SK-N-SH (cell line): ENCODE measurements at regions not wholly inside any gene's neighbourhood (a gene's known extent, or its start where the extent isn't known, plus 50 kb on each side); places are given as distances from the start of the nearest gene placed in this dataset.

Experiments
- CTCF ChIA-PET: fragments of 300-600, 350-600 bp; formaldehyde crosslinking; extraction: SDS; loops from one replicate; lab custom pipeline; 2021; lab: Yijun Ruan, JAX
- POLR2A ChIA-PET: fragments of 350-600 bp; sonication (Branson Sonifier 250); formaldehyde crosslinking; extraction: SDS; loops from one replicate; lab custom pipeline; 2020; ENCODE audit warnings: antibody characterized with exemption, inconsistent platforms; lab: Yijun Ruan, JAX
- DNase-seq: peaks from one replicate; pipeline ENCODE4 v3.0.0; 2012
- H2AFZ ChIP-seq: fragments of 200-600 bp; sonication (generic); 2 replicates; pipeline ENCODE4 v1.8.1; 2016; ENCODE audit warnings: antibody characterized with exemption, mild to moderate bottlenecking, low read depth
- H3F3A ChIP-seq: fragments of 200-600 bp; sonication (generic); replicated peaks from 2 replicates; pipeline ENCODE3; 2016; ENCODE audit warnings: antibody characterized with exemption, mild to moderate bottlenecking; ENCODE audit not compliant: insufficient read depth
- H3K27ac ChIP-seq, 2 experiments: fragments of 200-500 bp in 1 of 2; fragments of 200-600 bp in 1 of 2; sonication (Bioruptor generic) in 1 of 2; sonication (generic), shearing (Covaris generic) in 1 of 2; 2 replicates each; pipeline versions ENCODE4 v1.5.1 to v1.6.1; 2014 to 2016; ENCODE audit warnings: low read depth in 2 of 2, inconsistent platforms in 1 of 2, low read length in 1 of 2, mild to moderate bottlenecking in 1 of 2, mixed read lengths in 1 of 2
- H3K27me3 ChIP-seq: fragments of 200-600 bp; sonication (generic), shearing (Covaris generic); 2 replicates; pipeline ENCODE4 v1.6.1; 2016; ENCODE audit warnings: mixed run types; ENCODE audit not compliant: insufficient read depth
- H3K36me3 ChIP-seq, 2 experiments: fragments of 200-500 bp in 1 of 2; fragments of 200-600 bp in 1 of 2; sonication (Bioruptor generic) in 1 of 2; sonication (generic) in 1 of 2; replicated peaks in 1 of 2; 2 replicates each; pipeline versions ENCODE3 to v1.5.1; 2014 to 2016; ENCODE audit warnings: low read length in 1 of 2, mild to moderate bottlenecking in 1 of 2; ENCODE audit not compliant: insufficient read depth in 2 of 2, control insufficient read depth in 1 of 2
- H3K4me1 ChIP-seq, 2 experiments: fragments of 200-500 bp in 1 of 2; fragments of 200-600 bp in 1 of 2; sonication (Bioruptor generic) in 1 of 2; sonication (generic), shearing (Covaris generic) in 1 of 2; 2 replicates each; pipeline versions ENCODE4 v1.5.1 to v1.6.1; 2014 to 2016; ENCODE audit warnings: low read depth in 1 of 2, low read length in 1 of 2, mixed run types in 1 of 2; ENCODE audit not compliant: insufficient read depth in 2 of 2, control insufficient read depth in 1 of 2
- H3K4me2 ChIP-seq: fragments of 200-600 bp; sonication (generic), shearing (Covaris generic); 2 replicates; pipeline ENCODE4 v1.6.1; 2017; ENCODE audit warnings: mixed run types
- H3K4me3 ChIP-seq, 2 experiments: fragments of 200-500 bp in 1 of 2; fragments of 200-600 bp in 1 of 2; sonication (Bioruptor generic) in 1 of 2; sonication (generic), shearing (Covaris generic) in 1 of 2; 2 replicates each; pipeline versions ENCODE4 v1.5.1 to v1.8.1; 2014 to 2016; ENCODE audit warnings: low read depth in 2 of 2, inconsistent platforms in 1 of 2, low read length in 1 of 2, mild to moderate bottlenecking in 1 of 2, mixed read lengths in 1 of 2, moderate library complexity in 1 of 2
- H3K79me2 ChIP-seq: fragments of 200-600 bp; sonication (generic); 2 replicates; pipeline ENCODE4 v1.8.1; 2017; ENCODE audit warnings: mild to moderate bottlenecking; ENCODE audit not compliant: insufficient read depth
- H3K9ac ChIP-seq: fragments of 200-600 bp; sonication (generic); 2 replicates; pipeline ENCODE4 v1.6.1; 2017; ENCODE audit warnings: mixed run types
- H3K9me2 ChIP-seq: fragments of 200-600 bp; sonication (generic); 2 replicates; pipeline ENCODE4 v1.6.1; 2017; ENCODE audit warnings: mixed run types
- H3K9me3 ChIP-seq: fragments of 200-600 bp; sonication (generic); 2 replicates; pipeline ENCODE4 v1.6.1; 2017; ENCODE audit warnings: mixed run types, mild to moderate bottlenecking, moderate library complexity
- H4K20me1 ChIP-seq: fragments of 200-600 bp; sonication (generic); 2 replicates; pipeline ENCODE4 v1.6.1; 2017; ENCODE audit warnings: mild to moderate bottlenecking, mixed run types; ENCODE audit not compliant: insufficient read depth
- CHD2 ChIP-seq: fragments of 150-350 bp; IDR thresholded peaks from 2 replicates; pipeline ENCODE4 v1.6.1; 2018; ENCODE audit warnings: low read length; ENCODE audit not compliant: partially characterized antibody
- CTCF ChIP-seq: fragments of 200-600 bp; sonication (generic); IDR thresholded peaks from 2 replicates; pipeline ENCODE4 v1.6.1; 2017; ENCODE audit warnings: antibody characterized with exemption, mild to moderate bottlenecking, moderate library complexity
- ELF1 ChIP-seq: IDR thresholded peaks from 2 replicates; pipeline ENCODE4 v1.4.0; 2012
- EZH2phosphoT487 ChIP-seq: fragments of 200-600 bp; sonication (generic); IDR thresholded peaks from 2 replicates; pipeline ENCODE4 v1.6.1; 2017; ENCODE audit warnings: low read depth, mixed run types, mild to moderate bottlenecking, antibody characterized with exemption, moderate library complexity, borderline replicate concordance
- FOSL2 ChIP-seq: IDR thresholded peaks from 2 replicates; pipeline ENCODE4 v1.4.0; 2012; ENCODE audit warnings: low read depth, mild to moderate bottlenecking, moderate library complexity, borderline replicate concordance
- FOXJ3 ChIP-seq: sonication (generic); formaldehyde crosslinking; IDR thresholded peaks from 2 replicates; pipeline ENCODE4 v1.5.1; 2020; ENCODE audit warnings: mild to moderate bottlenecking, missing genetic modification reagents
- FOXM1 ChIP-seq: IDR thresholded peaks from 2 replicates; pipeline ENCODE4 v1.4.0; 2012; ENCODE audit warnings: low read depth, mild to moderate bottlenecking
- IRF3 ChIP-seq: fragments of 150-350 bp; IDR thresholded peaks from 2 replicates; pipeline ENCODE4 v1.6.1; 2016; ENCODE audit warnings: mild to moderate bottlenecking, low read depth, low read length
- MAX ChIP-seq: IDR thresholded peaks from 2 replicates; pipeline ENCODE4 v1.4.0; 2012; ENCODE audit warnings: low read depth
- MEF2A ChIP-seq: IDR thresholded peaks from 2 replicates; pipeline ENCODE4 v1.4.0; 2012; ENCODE audit warnings: low read depth, borderline replicate concordance
- MXI1 ChIP-seq: IDR thresholded peaks from 2 replicates; pipeline ENCODE4 v1.6.1; 2012; ENCODE audit warnings: mild to moderate bottlenecking, low read depth, low read length, improper control_type of control experiment
- NRF1 ChIP-seq: IDR thresholded peaks from 2 replicates; pipeline ENCODE4 v1.6.1; 2012; ENCODE audit warnings: low read depth, mild to moderate bottlenecking, low read length
- PBX3 ChIP-seq: IDR thresholded peaks from 2 replicates; pipeline ENCODE4; 2012
- RCOR1 ChIP-seq: fragments of 150-350 bp; IDR thresholded peaks from 2 replicates; pipeline ENCODE4 v1.6.1; 2017; ENCODE audit warnings: antibody characterized with exemption, low read length
- REST ChIP-seq: IDR thresholded peaks from 2 replicates; pipeline ENCODE4 v1.6.1; 2012; ENCODE audit warnings: mild to moderate bottlenecking, low read depth, low read length, moderate library complexity
- SIN3A ChIP-seq: IDR thresholded peaks from 2 replicates; pipeline ENCODE4 v1.6.1; 2012; ENCODE audit warnings: low read depth, mild to moderate bottlenecking, low read length, moderate library complexity, borderline replicate concordance
- SMC3 ChIP-seq: IDR thresholded peaks from 2 replicates; pipeline ENCODE4 v1.6.1; 2012; ENCODE audit warnings: low read depth, low read length, improper control_type of control experiment
- TAF1 ChIP-seq: IDR thresholded peaks from 2 replicates; pipeline ENCODE4 v1.6.1; 2012; ENCODE audit warnings: low read depth, mild to moderate bottlenecking, low read length, moderate library complexity, borderline replicate concordance
- TCF12 ChIP-seq: IDR thresholded peaks from 2 replicates; pipeline ENCODE4 v1.4.0; 2012
- TEAD4 ChIP-seq: IDR thresholded peaks from 2 replicates; pipeline ENCODE4 v1.4.0; 2012; ENCODE audit warnings: mild to moderate bottlenecking, borderline replicate concordance; ENCODE audit not compliant: insufficient read depth
- USF2 ChIP-seq: fragments of 150-350 bp; IDR thresholded peaks from 2 replicates; pipeline ENCODE4 v1.6.1; 2017; ENCODE audit warnings: antibody characterized with exemption, low read length, low read depth, borderline replicate concordance
- YY1 ChIP-seq: IDR thresholded peaks from 2 replicates; pipeline ENCODE4 v1.4.0; 2012; ENCODE audit warnings: low read depth, mild to moderate bottlenecking
- WGBS: methylation state at CpG from one replicate; pipeline ENCODE4 v1.1.6; 2017; ENCODE audit warnings: low lambda C conversion rate; 5-methylcytosine and 5-hydroxymethylcytosine counted together

- DNase-seq: no peak
- no peaks in the 10 kb centered on the region for H3K9me2 ChIP-seq
- H4K20me1 ChIP-seq: no peaks in the 10 kb centered on the region
- H3F3A ChIP-seq: no peaks in the 10 kb centered on the region
- H3K79me2 ChIP-seq: no peaks in the 10 kb centered on the region
- H3K4me1 ChIP-seq: no peaks in the 10 kb centered on the region; a peak in 2 of 4 replicates
- H3K4me3 ChIP-seq: no peak overlapping the region
- 60% methylated on average over 1 of the region's 1 CpG for WGBS
- no peaks in the 10 kb centered on the region for H3K36me3 ChIP-seq
- no peak overlapping the region for H3K27ac ChIP-seq
- no peak overlapping the region for H3K4me2 ChIP-seq
- no peak for TF ChIP-seq TAF1
- no peak for TF ChIP-seq CTCF
- no peak for TF ChIP-seq ELF1
- no peak for TF ChIP-seq MEF2A
- TF ChIP-seq TEAD4: no peak
- no peak for TF ChIP-seq SMC3
- no peak for TF ChIP-seq NRF1
- no peak for TF ChIP-seq IRF3
- TF ChIP-seq RCOR1: no peak
- TF ChIP-seq YY1: no peak
- TF ChIP-seq SIN3A: no peak
- no peak for TF ChIP-seq TCF12
- no peak for TF ChIP-seq USF2
- no peak for TF ChIP-seq PBX3
- TF ChIP-seq MXI1: no peak
- TF ChIP-seq, all 33 proteins: peak for 0
- Histone ChIP-seq H3K27me3 (no peaks in the 10 kb centered on the region), H3K9me3 (no peaks in the 10 kb centered on the region), H3K9ac (no peak overlapping the region), H2AFZ (no peak overlapping the region)
- POLR2A ChIA-PET: no interaction called here
- CTCF ChIA-PET: no interaction called here
Observed at GRCh38 chr18:44502221-44502620, 178.5 kb upstream of the SETBP1 start.

GRCh38 chr18:44502790-44503189 is 177.9 kb upstream of the SETBP1 start:
- no peak overlapping the region for H3K9ac ChIP-seq
- no peaks in the 10 kb centered on the region for H3K79me2 ChIP-seq
- H3K27ac ChIP-seq: no peak overlapping the region
- no peak overlapping the region for H3K4me3 ChIP-seq
- no peaks in the 10 kb centered on the region for H4K20me1 ChIP-seq
- ChIA-PET CTCF (no interaction called here), POLR2A (no interaction called here)
- no peak overlapping the region for H2AFZ ChIP-seq
- DNase-seq: no peak
- no peaks in the 10 kb centered on the region for H3K9me3 ChIP-seq
- H3K9me2 ChIP-seq: no peaks in the 10 kb centered on the region
- H3K36me3 ChIP-seq: no peaks in the 10 kb centered on the region
- no peaks in the 10 kb centered on the region for H3F3A ChIP-seq
- H3K4me2 ChIP-seq: no peak overlapping the region
- H3K4me1 ChIP-seq: no peaks in the 10 kb centered on the region; a peak in 2 of 4 replicates
- no peaks in the 10 kb centered on the region for H3K27me3 ChIP-seq
- no peak for TF ChIP-seq EZH2phosphoT487
- TF ChIP-seq REST: no peak
- no peak for TF ChIP-seq FOXJ3
- TF ChIP-seq TAF1: no peak
- no peak for TF ChIP-seq CHD2
- TF ChIP-seq FOSL2: no peak
- TF ChIP-seq MAX: no peak
- TF ChIP-seq FOXM1: no peak
